NCI-H1417 (cell line): ENCODE measurements at regions not wholly inside any gene's neighbourhood (a gene's known extent, or its start where the extent isn't known, plus 50 kb on each side); places are given as distances from the start of the nearest gene placed in this dataset.
"Not testable (repeated sequence)": the region's sequence is repeated elsewhere in the genome, so short reads cannot be mapped to it uniquely, and the experiment has no call there.

ENCODE experiments used
- DNase-seq, 3 experiments: peaks; one replicate each; lab custom pipeline; 2025; lab: John Stamatoyannopoulos, UW

GRCh38 chr2:115904516-115904915, 1462.1 kb downstream of the DPP10 start:
- no peak for DNase-seq

- DNase-seq, result no peak
Measured at GRCh38 chr2:115908731-115909130, 1466.3 kb downstream of the DPP10 start.

- peak in 1 of 3 experiments; percentile 25 for DNase-seq
Measured at GRCh38 chr2:115910270-115910669, 1467.8 kb downstream of the DPP10 start.

- no peak for DNase-seq
Measured at GRCh38 chr2:115913921-115914320, 1471.5 kb downstream of the DPP10 start.

GRCh38 chr2:115921541-115921940, 1479.1 kb downstream of the DPP10 start:
- DNase-seq, result no peak

GRCh38 chr2:115939902-115940301, 1497.5 kb downstream of the DPP10 start:
- DNase-seq, result no peak

- peak in 1 of 3 experiments; percentile 70 for DNase-seq
Measured at GRCh38 chr2:115942800-115943199, 1500.4 kb downstream of the DPP10 start.

GRCh38 chr2:115946341-115946740, 1503.9 kb downstream of the DPP10 start:
- no peak for DNase-seq

GRCh38 chr2:115946891-115947290, 1504.5 kb downstream of the DPP10 start:
- no peak for DNase-seq

- DNase-seq, result no peak
Measured at GRCh38 chr2:115976916-115977315, 1534.5 kb downstream of the DPP10 start.

- DNase-seq, result no peak
Measured at GRCh38 chr2:115999039-115999438, 1556.6 kb downstream of the DPP10 start.

GRCh38 chr2:116023026-116023425, 1580.6 kb downstream of the DPP10 start:
- no peak for DNase-seq

GRCh38 chr2:116038758-116039157, 1596.3 kb downstream of the DPP10 start:
- DNase-seq, result not testable (repeated sequence)

- no peak for DNase-seq
Measured at GRCh38 chr2:116042530-116042929, 1600.1 kb downstream of the DPP10 start.

GRCh38 chr2:116057538-116057937, 1615.1 kb downstream of the DPP10 start:
- DNase-seq, result no peak

- no peak for DNase-seq
Measured at GRCh38 chr2:116061023-116061422, 1618.6 kb downstream of the DPP10 start.

- DNase-seq, result no peak
Measured at GRCh38 chr2:116073731-116074130, 1631.3 kb downstream of the DPP10 start.

- no peak for DNase-seq
Measured at GRCh38 chr2:116074161-116074560, 1631.7 kb downstream of the DPP10 start.

- DNase-seq, result no peak
Measured at GRCh38 chr2:116088236-116088635, 1645.8 kb downstream of the DPP10 start.

GRCh38 chr2:116094196-116094595, 1651.8 kb downstream of the DPP10 start:
- DNase-seq, result no peak

- no peak for DNase-seq
Measured at GRCh38 chr2:116095636-116096035, 1653.2 kb downstream of the DPP10 start.

- no peak for DNase-seq
Measured at GRCh38 chr2:116098049-116098448, 1655.6 kb downstream of the DPP10 start.

- DNase-seq, result no peak
Measured at GRCh38 chr2:116109471-116109870, 1667.0 kb downstream of the DPP10 start.

GRCh38 chr2:116117845-116118244, 1675.4 kb downstream of the DPP10 start:
- DNase-seq, result no peak

- no peak for DNase-seq
Measured at GRCh38 chr2:116132833-116133232, 1681.7 kb upstream of the DDX18 start.
